Tibial nerve (tissue), 4 donors: ENCODE measurements at regions not wholly inside any gene's neighbourhood (a gene's known extent, or its start where the extent isn't known, plus 50 kb on each side); places are given as distances from the start of the nearest gene placed in this dataset.

Experiments
- DNase-seq, 2 donors: peaks; one replicate each; pipeline ENCODE4 v3.0.0-alpha.2; 2019; ENCODE audit warnings: low spot score in 2 of 2
- H3K27ac ChIP-seq, 4 donors: fragments of 200-600 bp; sonication (generic) in 3 of 4; one replicate each; pipeline ENCODE4 v1.5.1; 2017 to 2019; ENCODE audit warnings: mild to moderate bottlenecking in 1 of 4
- H3K27me3 ChIP-seq, 2 donors: fragments of 200-600 bp; sonication (generic) in 1 of 2; one replicate each; pipeline versions ENCODE4 v1.5.1 to v1.6.0; 2017 to 2019
- H3K36me3 ChIP-seq, 3 donors: fragments of 200-600 bp; sonication (generic); one replicate each; pipeline ENCODE4 v1.5.1; 2018 to 2019
- H3K4me1 ChIP-seq, 4 donors: fragments of 200-600 bp; sonication (generic) in 3 of 4; one replicate each; pipeline ENCODE4 v1.5.1; 2017 to 2019
- H3K4me3 ChIP-seq, 4 donors: fragments of 200-600 bp; sonication (generic) in 3 of 4; one replicate each; pipeline ENCODE4 v1.5.1; 2017 to 2019; ENCODE audit warnings: mild to moderate bottlenecking in 1 of 4, moderate library complexity in 1 of 4
- H3K9me3 ChIP-seq, 4 donors: fragments of 200-600 bp; sonication (generic) in 3 of 4; one replicate each; pipeline ENCODE4 v1.5.1; 2017 to 2019
- CTCF ChIP-seq, 5 experiments: fragments of 200-600 bp in 3 of 5; fragments of 450-650 bp in 2 of 5; sonication (generic) in 3 of 5; IDR thresholded peaks; one replicate each; pipeline ENCODE4 v1.5.1; 2016 to 2019; ENCODE audit warnings: antibody characterized with exemption in 5 of 5, mild to moderate bottlenecking in 3 of 5, moderate library complexity in 2 of 5
- EP300 ChIP-seq, 2 donors: sonication (generic); formaldehyde crosslinking; IDR thresholded peaks; one replicate each; pipeline ENCODE4 v1.6.1; 2017; ENCODE audit warnings: antibody characterized with exemption in 2 of 2, mild to moderate bottlenecking in 1 of 2
- POLR2A ChIP-seq, 2 donors: fragments of 450-650 bp; IDR thresholded peaks; one replicate each; pipeline ENCODE4 v1.6.1; 2017; ENCODE audit warnings: antibody characterized with exemption in 2 of 2, mild to moderate bottlenecking in 2 of 2, moderate library complexity in 2 of 2
- WGBS, 2 donors: methylation state at CpG; one replicate each; pipeline ENCODE4 v1.1.5; 2018; 5-methylcytosine and 5-hydroxymethylcytosine counted together

- WGBS, 2 donors, result 89 to 100% methylated on average over 1 of the region's 1 CpG
- Histone ChIP-seq H3K4me1 (no peaks in the 10 kb centered on the region), H3K27me3 (no peaks in the 10 kb centered on the region), H3K36me3 (no peaks in the 10 kb centered on the region), H3K9me3 (peaks cover 0 to 9% (median 0%) of the 10 kb centered on the region in 4 donors), H3K27ac (no peak overlapping the region), H3K4me3 (no peak overlapping the region)
- TF ChIP-seq POLR2A (IDR thresholded peaks at IDR 0.05), result no peak
- TF ChIP-seq EP300 (IDR thresholded peaks at IDR 0.05), result no peak
- no peak for TF ChIP-seq CTCF (IDR thresholded peaks at IDR 0.05)
- no peak for DNase-seq
Observed at GRCh38 chr2:150090031-150090430, 397.4 kb downstream of the RND3 start.

GRCh38 chr2:150088538-150088937, 398.9 kb downstream of the RND3 start:
- Histone ChIP-seq H3K27me3 (no peaks in the 10 kb centered on the region), H3K4me3 (no peak overlapping the region), H3K9me3 (peaks cover 0 to 10% (median 0%) of the 10 kb centered on the region in 4 donors), H3K27ac (no peak overlapping the region), H3K4me1 (no peaks in the 10 kb centered on the region), H3K36me3 (no peaks in the 10 kb centered on the region)
- 89 to 94% methylated on average over 3 of the region's 3 CpGs for WGBS, 2 donors
- DNase-seq, result no peak
- TF ChIP-seq POLR2A (IDR thresholded peaks at IDR 0.05), result no peak
- TF ChIP-seq EP300 (IDR thresholded peaks at IDR 0.05), result no peak
- no peak for TF ChIP-seq CTCF (IDR thresholded peaks at IDR 0.05)

- H3K27me3 ChIP-seq, result no peaks in the 10 kb centered on the region
- DNase-seq, result no peak
- peaks cover 0 to 10% (median 0%) of the 10 kb centered on the region in 4 donors for H3K4me1 ChIP-seq
- peaks cover 0 to 10% (median 0%) of the 10 kb centered on the region in 4 donors for H3K9me3 ChIP-seq
- WGBS, 2 donors, result 93 to 97% methylated on average over 2 of the region's 2 CpGs
- H3K27ac ChIP-seq, result no peak overlapping the region
- no peaks in the 10 kb centered on the region for H3K36me3 ChIP-seq
- TF ChIP-seq EP300 (IDR thresholded peaks at IDR 0.05) (no peak), CTCF (IDR thresholded peaks at IDR 0.05) (no peak), POLR2A (IDR thresholded peaks at IDR 0.05) (no peak)
- H3K4me3 ChIP-seq, result no peak overlapping the region
Observed at GRCh38 chr2:150085478-150085877, 402.0 kb downstream of the RND3 start.

- Histone ChIP-seq H3K27ac (no peak overlapping the region), H3K4me3 (no peak overlapping the region), H3K27me3 (no peaks in the 10 kb centered on the region), H3K4me1 (peaks cover 0 to 10% (median 0%) of the 10 kb centered on the region in 4 donors), H3K9me3 (peaks cover 0 to 10% (median 0%) of the 10 kb centered on the region in 4 donors), H3K36me3 (no peaks in the 10 kb centered on the region)
- DNase-seq, result no peak
- TF ChIP-seq CTCF (IDR thresholded peaks at IDR 0.05), result no peak
- no peak for TF ChIP-seq POLR2A (IDR thresholded peaks at IDR 0.05)
- TF ChIP-seq EP300 (IDR thresholded peaks at IDR 0.05), result no peak
- 55 to 64% methylated on average over 4 of the region's 4 CpGs for WGBS, 2 donors
Observed at GRCh38 chr2:150081775-150082481, 405.5 kb downstream of the RND3 start.

- 52 to 61% methylated on average over 1 of the region's 1 CpG for WGBS, 2 donors
- no peak overlapping the region for H3K27ac ChIP-seq
- no peak overlapping the region for H3K4me3 ChIP-seq
- no peaks in the 10 kb centered on the region for H3K27me3 ChIP-seq
- H3K9me3 ChIP-seq, result peaks cover 0 to 7% (median 0%) of the 10 kb centered on the region in 4 donors
- no peaks in the 10 kb centered on the region for H3K4me1 ChIP-seq
- no peak for DNase-seq
- no peaks in the 10 kb centered on the region for H3K36me3 ChIP-seq
- TF ChIP-seq POLR2A (IDR thresholded peaks at IDR 0.05), result no peak
- no peak for TF ChIP-seq EP300 (IDR thresholded peaks at IDR 0.05)
- TF ChIP-seq CTCF (IDR thresholded peaks at IDR 0.05), result no peak
Observed at GRCh38 chr2:150076281-150076680, 411.2 kb downstream of the RND3 start.
